ENCODE measurements at regions not wholly inside any gene's neighbourhood (a gene's known extent, or its start where the extent isn't known, plus 50 kb on each side); places are given as distances from the start of the nearest gene placed in this dataset.

DNA sequence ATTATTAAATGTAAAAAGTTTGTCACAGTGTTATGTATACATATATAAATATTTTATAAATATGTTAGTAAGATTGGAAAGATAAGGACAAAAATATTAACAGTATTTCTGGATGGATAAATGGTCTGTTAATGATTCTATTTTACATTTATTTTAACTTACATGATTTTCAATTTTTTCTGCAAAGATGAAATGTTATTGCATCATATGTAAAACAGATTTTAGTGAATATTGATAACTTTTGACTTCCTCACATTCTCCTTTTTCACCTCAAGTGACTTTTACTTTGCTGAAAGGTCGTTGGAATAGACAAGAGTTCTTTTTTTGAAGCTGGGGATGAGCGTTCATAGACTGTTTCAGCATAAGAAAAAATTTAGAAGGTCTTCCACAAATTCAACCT, 1554.7 kb upstream of the TENM4 start:
- Histone ChIP-seq H3K4me3 (ENCODE audit: extremely low read depth in 1 of 4, insufficient read depth in 2 of 4, low read depth in 3 of 4, low read length in 4 of 4) (no peak overlapping the region), H2BK5ac (ENCODE audit: low read depth, low read length) (no peak overlapping the region), H3K79me1 (ENCODE audit: low read depth, low read length) (no peaks in the 10 kb centered on the region), H3K18ac (ENCODE audit: extremely low read depth, low read length) (no peak overlapping the region), H3K14ac (ENCODE audit: insufficient read length) (no peak overlapping the region), H4K5ac (ENCODE audit: insufficient read length, low read depth, low read length) (no peak overlapping the region), H3K27me3 (replicated peaks in 1 of 4; ENCODE audit: control insufficient read depth in 3 of 4, extremely low read depth in 1 of 4, insufficient read depth in 3 of 4, low read length in 3 of 4) (no peaks in the 10 kb centered on the region), H3K4ac (replicated peaks; ENCODE audit: insufficient read length, low read depth, low read length) (no peak overlapping the region), H4K20me1 (replicated peaks in 1 of 2; ENCODE audit: control insufficient read depth in 1 of 2, insufficient read depth in 2 of 2, low read length in 2 of 2) (no peaks in the 10 kb centered on the region), H3K23me2 (ENCODE audit: low read depth, low read length) (no peaks in the 10 kb centered on the region), H3K27ac (ENCODE audit: low read depth, low read length) (no peak overlapping the region), H3K79me2 (ENCODE audit: control insufficient read depth in 1 of 2, insufficient read depth in 2 of 2, low read length in 2 of 2) (no peaks in the 10 kb centered on the region), H3K56ac (replicated peaks; ENCODE audit: insufficient read length, low read depth, low read length) (no peak overlapping the region), H2BK20ac (ENCODE audit: low read length) (no peak overlapping the region), H4K91ac (replicated peaks; ENCODE audit: insufficient read length, low read length) (no peak overlapping the region), H4K8ac (ENCODE audit: extremely low read depth, insufficient read depth, low read length) (no peak overlapping the region), H2BK15ac (ENCODE audit: low read length) (no peak overlapping the region), H2AFZ (ENCODE audit: low read length) (no peak overlapping the region), H2BK12ac (ENCODE audit: low read depth, low read length) (no peak overlapping the region), H3K36me3 (ENCODE audit: control insufficient read depth in 2 of 4, insufficient read depth in 4 of 4, low read length in 3 of 4) (no peaks in the 10 kb centered on the region), H2BK120ac (replicated peaks; ENCODE audit: low read depth, low read length) (no peak overlapping the region), H3K23ac (ENCODE audit: insufficient read length) (no peak overlapping the region), H2AK5ac (ENCODE audit: low read depth, low read length) (no peak overlapping the region), H3K9me3 (ENCODE audit: insufficient read depth in 2 of 2, low read depth in 1 of 2, low read length in 1 of 2) (no peaks in the 10 kb centered on the region), H3K4me2 (ENCODE audit: insufficient read depth in 1 of 2, low read depth in 2 of 2, low read length in 2 of 2) (no peak overlapping the region), H3K4me1 (replicated peaks in 1 of 4; ENCODE audit: control insufficient read depth in 3 of 4, insufficient read depth in 4 of 4, low read length in 3 of 4) (peaks cover 0 to 3% (median 0%) of the 10 kb centered on the region in 4 experiments; a peak in 3 of 7 replicates), H3K9ac (replicated peaks in 1 of 4; ENCODE audit: extremely low read depth in 1 of 4, low read depth in 3 of 4, low read length in 3 of 4) (no peak overlapping the region)
- ChIA-PET POLR2A (ENCODE audit: partially characterized antibody) (no interaction called here), CTCF (ENCODE audit: partially characterized antibody) (no interaction called here)
- FAIRE-seq (no peak), DNase-seq (ENCODE audit: low read depth in 1 of 2, low spot score in 2 of 2) (no peak)
- WGBS, 2 experiments (ENCODE audit: extremely low coverage in 1 of 2, insufficient coverage in 1 of 2, insufficient read length in 1 of 2, insufficient replicate concordance in 2 of 2, low coverage in 1 of 2, low lambda C conversion rate in 2 of 2, missing lambda C conversion rate in 1 of 2): 77% methylated on average over 2 of the region's 2 CpGs; no CpG with 5 or more reads in 1 of the 2 experiments
- TF ChIP-seq PHF8 (conservative IDR thresholded peaks at IDR 0.05; ENCODE audit: low read depth, low read length) (no peak), KDM5A (IDR thresholded peaks at IDR 0.05; ENCODE audit: low read length) (no peak), EZH2 (IDR thresholded peaks at IDR 0.05; ENCODE audit: low read depth, low read length, severe bottlenecking) (no peak)

Measured in H1 (cell line).